ENCODE measurements at regions not wholly inside any gene's neighbourhood (a gene's known extent, or its start where the extent isn't known, plus 50 kb on each side); places are given as distances from the start of the nearest gene placed in this dataset.

- Histone ChIP-seq H3K27ac (replicated peaks) (no peak overlapping the region), H3K4me3 (replicated peaks; ENCODE audit: insufficient read depth, low read length) (no peak overlapping the region), H3K27me3 (ENCODE audit: insufficient read depth, poor library complexity, severe bottlenecking) (peaks cover 52% of the 10 kb centered on the region)
- TF ChIP-seq REST (IDR thresholded peaks at IDR 0.05; ENCODE audit: insufficient replicate concordance, low read depth) (no peak), SPI1 (IDR thresholded peaks at IDR 0.05; ENCODE audit: borderline replicate concordance, low read depth) (no peak), GABPA (IDR thresholded peaks at IDR 0.05; ENCODE audit: low read depth) (no peak), POLR2AphosphoS5 (IDR thresholded peaks at IDR 0.05; ENCODE audit: low read depth) (no peak), CTCF (IDR thresholded peaks at IDR 0.05; ENCODE audit: insufficient read depth, low read length) (no peak)
- DNase-seq (ENCODE audit: low read depth in 1 of 2, low spot score in 1 of 2), result no peak
Observed at GRCh38 chr11:19345848-19346681, 105.3 kb upstream of the E2F8 start.

GRCh38 chr11:19345519-19345847 lies 104.7 kb upstream of the E2F8 start:
- DNase-seq (ENCODE audit: low read depth in 1 of 2, low spot score in 1 of 2), result no peak
- no peak for TF ChIP-seq REST (IDR thresholded peaks at IDR 0.05; ENCODE audit: insufficient replicate concordance, low read depth)
- no peak for TF ChIP-seq CTCF (IDR thresholded peaks at IDR 0.05; ENCODE audit: insufficient read depth, low read length)
- no peak for TF ChIP-seq GABPA (IDR thresholded peaks at IDR 0.05; ENCODE audit: low read depth)
- TF ChIP-seq POLR2AphosphoS5 (IDR thresholded peaks at IDR 0.05; ENCODE audit: low read depth), result no peak
- no peak for TF ChIP-seq SPI1 (IDR thresholded peaks at IDR 0.05; ENCODE audit: borderline replicate concordance, low read depth)
- no peak overlapping the region for H3K4me3 ChIP-seq (replicated peaks; ENCODE audit: insufficient read depth, low read length)
- H3K27ac ChIP-seq (replicated peaks), result no peak overlapping the region
- H3K27me3 ChIP-seq (ENCODE audit: insufficient read depth, poor library complexity, severe bottlenecking), result peaks cover 53% of the 10 kb centered on the region

- DNase-seq (ENCODE audit: low read depth in 1 of 2, low spot score in 1 of 2), result no peak
- Histone ChIP-seq H3K4me3 (replicated peaks; ENCODE audit: insufficient read depth, low read length) (no peak overlapping the region), H3K27me3 (ENCODE audit: insufficient read depth, poor library complexity, severe bottlenecking) (peaks cover 53% of the 10 kb centered on the region), H3K27ac (replicated peaks) (no peak overlapping the region)
- TF ChIP-seq CTCF (IDR thresholded peaks at IDR 0.05; ENCODE audit: insufficient read depth, low read length) (no peak), REST (IDR thresholded peaks at IDR 0.05; ENCODE audit: insufficient replicate concordance, low read depth) (peak; percentile 65)
Observed at GRCh38 chr11:19344661-19345518, 104.1 kb upstream of the E2F8 start.

All from HL-60 (cell line).